CD14-positive monocyte (primary cell): ENCODE measurements at regions not wholly inside any gene's neighbourhood (a gene's known extent, or its start where the extent isn't known, plus 50 kb on each side); places are given as distances from the start of the nearest gene placed in this dataset.

Source experiments
- DNase-seq, 3 donors: peaks; one replicate each; pipeline ENCODE4 v3.0.0-alpha.2; 2011 to 2022
- H2AFZ ChIP-seq: 2 replicates; pipeline ENCODE4 v1.6.0; 2012; ENCODE audit warnings: mild to moderate bottlenecking, low read depth, low read length, inconsistent platforms; ENCODE audit not compliant: insufficient read depth, poor library complexity, severe bottlenecking
- H3K27ac ChIP-seq, 2 donors: 1 replicate in 1 of 2; 2 replicates in 1 of 2; pipeline ENCODE4 v1.5.1; 2012 to 2013; ENCODE audit warnings: low read length in 2 of 2, control low read depth in 1 of 2, inconsistent platforms in 1 of 2, low read depth in 1 of 2, mild to moderate bottlenecking in 1 of 2
- H3K27me3 ChIP-seq, 2 donors: one replicate each; pipeline versions ENCODE4 v1.6.0 to v1.6.1; 2011 to 2013; ENCODE audit warnings: low read length in 2 of 2; ENCODE audit not compliant: control insufficient read depth in 2 of 2, insufficient read depth in 2 of 2
- H3K36me3 ChIP-seq, 2 donors: replicated peaks in 1 of 2; 1 replicate in 1 of 2; 2 replicates in 1 of 2; pipeline versions ENCODE4 v1.5.1 to v1.6.1; 2012 to 2013; ENCODE audit warnings: low read length in 2 of 2, control low read depth in 1 of 2, inconsistent platforms in 1 of 2, mild to moderate bottlenecking in 1 of 2; ENCODE audit not compliant: insufficient read depth in 2 of 2, control insufficient read depth in 1 of 2
- H3K4me1 ChIP-seq, 2 donors: 1 replicate in 1 of 2; 2 replicates in 1 of 2; pipeline versions ENCODE4 v1.5.1 to v1.6.1; 2012 to 2013; ENCODE audit warnings: low read length in 2 of 2, control low read depth in 1 of 2, inconsistent platforms in 1 of 2, mild to moderate bottlenecking in 1 of 2, moderate library complexity in 1 of 2; ENCODE audit not compliant: insufficient read depth in 2 of 2, control insufficient read depth in 1 of 2
- H3K4me2 ChIP-seq: replicated peaks from 2 replicates; pipeline ENCODE3; 2012; ENCODE audit warnings: low read length, moderate library complexity, mild to moderate bottlenecking; ENCODE audit not compliant: poor library complexity, severe bottlenecking; ENCODE audit errors: extremely low read depth
- H3K4me3 ChIP-seq, 3 experiments: fragments of 200-600 bp in 1 of 3; sonication (generic) in 1 of 3; replicated peaks in 1 of 3; 1 replicate in 2 of 3; 2 replicates in 1 of 3; pipeline ENCODE4 v1.5.1; 2011 to 2013; ENCODE audit warnings: low read length in 3 of 3, mild to moderate bottlenecking in 3 of 3, control low read depth in 2 of 3, low read depth in 2 of 3, inconsistent platforms in 1 of 3, moderate library complexity in 1 of 3
- H3K79me2 ChIP-seq: 2 replicates; pipeline ENCODE4 v1.6.0; 2012; ENCODE audit warnings: mild to moderate bottlenecking, control low read depth, inconsistent platforms, low read length, moderate library complexity; ENCODE audit not compliant: insufficient read depth
- H3K9ac ChIP-seq: 2 replicates; pipeline ENCODE4 v1.6.0; 2017; ENCODE audit warnings: low read length, mild to moderate bottlenecking; ENCODE audit not compliant: insufficient read depth, poor library complexity, severe bottlenecking
- H3K9me3 ChIP-seq, 2 donors: replicated peaks in 1 of 2; 1 replicate in 1 of 2; 2 replicates in 1 of 2; pipeline versions ENCODE4 v1.5.1 to v1.6.1; 2012 to 2013; ENCODE audit warnings: low read length in 2 of 2, control low read depth in 1 of 2; ENCODE audit not compliant: control insufficient read depth in 1 of 2, insufficient read depth in 1 of 2
- H4K20me1 ChIP-seq: 2 replicates; pipeline ENCODE4 v1.6.0; 2012; ENCODE audit warnings: mild to moderate bottlenecking, low read length, control low read depth, moderate library complexity; ENCODE audit not compliant: insufficient read depth
- H3K27ac Mint-ChIP-seq, 7 donors: one replicate each; pipeline ENCODE4 v1.8.0; 2020; ENCODE audit warnings: mild to moderate bottlenecking in 7 of 7, mixed read lengths in 7 of 7, moderate library complexity in 6 of 7, inconsistent platforms in 2 of 7
- H3K27me3 Mint-ChIP-seq, 3 donors: one replicate each; pipeline ENCODE4 v1.8.0; 2021 to 2022; ENCODE audit warnings: low read depth in 3 of 3, mild to moderate bottlenecking in 3 of 3, mixed read lengths in 3 of 3, moderate library complexity in 3 of 3, inconsistent platforms in 1 of 3
- H3K36me3 Mint-ChIP-seq, 2 donors: one replicate each; pipeline ENCODE4 v1.8.0; 2020; ENCODE audit warnings: mixed read lengths in 2 of 2, inconsistent platforms in 1 of 2, mild to moderate bottlenecking in 1 of 2
- H3K4me1 Mint-ChIP-seq: one replicate; pipeline ENCODE4 v1.8.0; 2020; ENCODE audit warnings: mild to moderate bottlenecking, mixed read lengths
- H3K4me3 Mint-ChIP-seq, 2 donors: one replicate each; pipeline ENCODE4 v1.8.0; 2020; ENCODE audit warnings: mild to moderate bottlenecking in 2 of 2, mixed read lengths in 2 of 2, moderate library complexity in 1 of 2
- H3K9me3 Mint-ChIP-seq, 7 donors: one replicate each; pipeline ENCODE4 v1.8.0; 2020 to 2022; ENCODE audit warnings: mixed read lengths in 7 of 7, mild to moderate bottlenecking in 6 of 7, moderate library complexity in 6 of 7, inconsistent platforms in 2 of 7
- WGBS: methylation state at CpG from one replicate; pipeline ENCODE4 v1.1.5; 2013; ENCODE audit warnings: missing lambda C conversion rate; ENCODE audit not compliant: insufficient coverage; 5-methylcytosine and 5-hydroxymethylcytosine counted together
- intact Hi-C, 2 donors: fragments of 100-400 bp; cut with micrococcal nuclease; formaldehyde crosslinking; loops; one replicate each; pipeline versions ENCODE4 v1.15.0 to v1.15.1; 2023
- TF ChIP-seq, protein P1 (sequence below): fragments of 200-600 bp; IDR thresholded peaks from one replicate; pipeline ENCODE4 v1.8.0; 2022; ENCODE audit warnings: antibody characterized with exemption, mild to moderate bottlenecking

DNA sequence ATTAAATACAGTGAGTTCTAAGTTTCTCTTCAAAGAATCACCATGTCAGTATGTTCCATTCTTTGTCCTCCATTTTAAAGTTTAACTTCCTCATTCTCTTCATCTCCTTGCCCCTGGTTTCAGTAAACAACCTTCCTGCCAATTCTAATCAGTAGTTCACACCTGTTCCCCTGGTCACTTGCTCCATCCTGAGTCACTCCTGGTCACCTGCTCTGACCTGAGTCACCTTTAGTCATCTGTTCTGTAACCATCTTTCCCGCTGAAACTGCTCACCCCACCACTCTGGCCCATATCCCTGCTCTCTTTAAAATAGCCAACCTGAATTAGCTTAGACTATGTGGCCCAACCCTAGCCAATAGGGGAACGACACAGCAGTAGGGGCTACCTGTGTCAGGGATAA lies 1447.4 kb upstream of the TMEM132C start:
- no peak overlapping the region for H3K4me3 Mint-ChIP-seq
- Histone ChIP-seq H3K4me3 (no peak overlapping the region), H3K36me3 (no peaks in the 10 kb centered on the region), H3K27me3 (no peaks in the 10 kb centered on the region), H4K20me1 (no peaks in the 10 kb centered on the region), H3K4me1 (no peaks in the 10 kb centered on the region), H3K9me3 (peaks cover 9 to 12% of the 10 kb centered on the region in 2 donors), H3K9ac (no peak overlapping the region), H3K79me2 (no peaks in the 10 kb centered on the region), H3K27ac (no peak overlapping the region), H3K4me2 (no peak overlapping the region), H2AFZ (no peak overlapping the region)
- peaks cover 10 to 23% (median 14%) of the 10 kb centered on the region in 7 donors for H3K9me3 Mint-ChIP-seq
- TF ChIP-seq, protein P1, sequence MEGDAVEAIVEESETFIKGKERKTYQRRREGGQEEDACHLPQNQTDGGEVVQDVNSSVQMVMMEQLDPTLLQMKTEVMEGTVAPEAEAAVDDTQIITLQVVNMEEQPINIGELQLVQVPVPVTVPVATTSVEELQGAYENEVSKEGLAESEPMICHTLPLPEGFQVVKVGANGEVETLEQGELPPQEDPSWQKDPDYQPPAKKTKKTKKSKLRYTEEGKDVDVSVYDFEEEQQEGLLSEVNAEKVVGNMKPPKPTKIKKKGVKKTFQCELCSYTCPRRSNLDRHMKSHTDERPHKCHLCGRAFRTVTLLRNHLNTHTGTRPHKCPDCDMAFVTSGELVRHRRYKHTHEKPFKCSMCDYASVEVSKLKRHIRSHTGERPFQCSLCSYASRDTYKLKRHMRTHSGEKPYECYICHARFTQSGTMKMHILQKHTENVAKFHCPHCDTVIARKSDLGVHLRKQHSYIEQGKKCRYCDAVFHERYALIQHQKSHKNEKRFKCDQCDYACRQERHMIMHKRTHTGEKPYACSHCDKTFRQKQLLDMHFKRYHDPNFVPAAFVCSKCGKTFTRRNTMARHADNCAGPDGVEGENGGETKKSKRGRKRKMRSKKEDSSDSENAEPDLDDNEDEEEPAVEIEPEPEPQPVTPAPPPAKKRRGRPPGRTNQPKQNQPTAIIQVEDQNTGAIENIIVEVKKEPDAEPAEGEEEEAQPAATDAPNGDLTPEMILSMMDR: no peak
- no peak overlapping the region for H3K27ac Mint-ChIP-seq
- intact Hi-C loops: no loop called here
- no peak for DNase-seq
- H3K36me3 Mint-ChIP-seq: no peaks in the 10 kb centered on the region
- peaks cover 0 to 1% (median 0%) of the 10 kb centered on the region in 3 donors for H3K27me3 Mint-ChIP-seq
- 89% methylated on average over 1 of the region's 2 CpGs for WGBS
- H3K4me1 Mint-ChIP-seq: no peaks in the 10 kb centered on the region

DNA sequence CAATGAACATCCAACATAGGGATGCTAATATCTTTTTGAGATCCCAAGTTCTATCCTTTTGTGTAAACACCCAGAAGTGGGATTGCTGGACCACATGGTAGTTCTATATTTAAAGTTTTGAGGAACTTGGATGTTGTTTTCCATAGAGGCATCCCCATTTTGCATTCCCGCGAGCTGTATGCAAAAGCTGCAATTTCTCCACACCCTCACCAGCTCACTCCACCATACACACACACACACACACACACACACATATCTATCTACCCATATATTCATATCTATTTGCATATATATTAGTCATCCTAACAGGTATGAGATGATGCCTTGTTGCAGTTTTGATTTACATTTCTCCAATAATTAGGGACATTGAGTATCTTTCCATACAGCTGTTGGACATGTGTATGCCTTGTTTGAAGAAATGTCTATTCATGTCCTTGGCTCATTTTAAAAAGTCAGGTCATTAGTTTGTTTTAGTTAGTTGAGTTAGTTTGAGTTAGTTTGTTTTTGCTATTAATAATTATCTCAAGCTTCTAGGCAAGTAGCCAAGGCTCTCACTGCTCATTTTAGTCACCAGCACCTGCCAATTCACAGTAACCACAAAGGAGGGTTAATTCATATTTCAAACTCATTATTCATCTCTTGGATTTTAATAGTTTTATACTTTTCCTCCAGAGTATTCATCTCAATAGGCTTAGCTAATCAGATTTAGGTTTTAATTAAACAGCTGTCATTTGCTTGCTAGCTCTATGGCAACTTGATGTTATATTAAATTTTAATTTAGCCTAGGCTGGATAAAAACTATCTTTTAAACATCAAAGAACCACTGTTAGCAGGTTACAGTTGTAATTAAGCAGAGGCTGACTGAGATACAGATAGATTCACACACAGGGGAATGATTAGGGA lies 1435.9 kb upstream of the TMEM132C start:
- Histone ChIP-seq H3K79me2 (no peaks in the 10 kb centered on the region), H2AFZ (no peak overlapping the region), H3K9me3 (no peaks in the 10 kb centered on the region), H4K20me1 (no peaks in the 10 kb centered on the region), H3K36me3 (no peaks in the 10 kb centered on the region), H3K27me3 (no peaks in the 10 kb centered on the region), H3K4me1 (no peaks in the 10 kb centered on the region), H3K9ac (no peak overlapping the region), H3K4me2 (no peak overlapping the region), H3K4me3 (no peak overlapping the region), H3K27ac (no peak overlapping the region)
- Mint-ChIP-seq H3K4me1 (no peaks in the 10 kb centered on the region), H3K36me3 (no peaks in the 10 kb centered on the region), H3K27me3 (peaks cover 0 to 1% (median 0%) of the 10 kb centered on the region in 3 donors), H3K4me3 (no peak overlapping the region), H3K27ac (no peak overlapping the region), H3K9me3 (peaks cover 0 to 6% (median 2%) of the 10 kb centered on the region in 7 donors)
- no peak for DNase-seq
- TF ChIP-seq, protein P1: no peak
- whole genome bisulfite sequencing: no CpG with 5 or more reads among the region's 2 CpGs
- intact Hi-C loops: no loop called here
